ENCODE measurements at regions not wholly inside any gene's neighbourhood (a gene's known extent, or its start where the extent isn't known, plus 50 kb on each side); places are given as distances from the start of the nearest gene placed in this dataset.

GRCh38 chr10:56298941-56299340, 62.1 kb downstream of the ZWINT start:
- H3K79me2 ChIP-seq (ENCODE audit: low read depth): no peaks in the 10 kb centered on the region
- ChIA-PET CTCF (no interaction called here), POLR2A (ENCODE audit: unreplicated experiment) (no interaction called here)
- no peak for TF ChIP-seq EZH2 (IDR thresholded peaks at IDR 0.05; ENCODE audit: low read depth)
- no peak for TF ChIP-seq CTCF (conservative IDR thresholded peaks at IDR 0.05)
- H3F3A ChIP-seq (ENCODE audit: insufficient read depth, low read depth): no peaks in the 10 kb centered on the region
- no peak overlapping the region for H3K4me3 ChIP-seq
- DNase-seq: no peak
- H3K36me3 ChIP-seq (ENCODE audit: low read depth): no peaks in the 10 kb centered on the region
- no peak overlapping the region for H3K4me2 ChIP-seq
- H3K27ac ChIP-seq: no peak overlapping the region
- BruUV-seq (replicated peaks): no TSS peak
- H2AFZ ChIP-seq: no peak overlapping the region
- 0 out of 2 replicates have a peak, but pooled peaks cover 5% of the 10 kb centered on the region for H3K9me3 ChIP-seq (ENCODE audit: insufficient read depth, low read depth)
- H3K9me2 ChIP-seq (ENCODE audit: insufficient read depth): 0 out of 2 replicates have a peak, but pooled peaks cover 3% of the 10 kb centered on the region
- intact Hi-C loops (cut with micrococcal nuclease; ENCODE audit: unreplicated experiment): no loop called here
- no peaks in the 10 kb centered on the region for H4K20me1 ChIP-seq (ENCODE audit: insufficient read depth)
- H3K27me3 ChIP-seq (ENCODE audit: insufficient read depth, low read depth): no peaks in the 10 kb centered on the region
- no peaks in the 10 kb centered on the region for H3K4me1 ChIP-seq (replicated peaks; ENCODE audit: insufficient read depth)

- no peaks in the 10 kb centered on the region for H3K9me2 ChIP-seq (ENCODE audit: insufficient read depth)
- ChIA-PET CTCF (no interaction called here), POLR2A (ENCODE audit: unreplicated experiment) (no interaction called here)
- H3K27me3 ChIP-seq (ENCODE audit: insufficient read depth, low read depth): no peaks in the 10 kb centered on the region
- no peak overlapping the region for H3K4me3 ChIP-seq
- no peaks in the 10 kb centered on the region for H3F3A ChIP-seq (ENCODE audit: insufficient read depth, low read depth)
- no peak overlapping the region for H3K4me2 ChIP-seq
- no TSS peak for BruUV-seq (replicated peaks)
- H3K27ac ChIP-seq: no peak overlapping the region
- H3K9me3 ChIP-seq (ENCODE audit: insufficient read depth, low read depth): 0 out of 2 replicates have a peak, but pooled peaks cover 5% of the 10 kb centered on the region
- intact Hi-C loops (cut with micrococcal nuclease; ENCODE audit: unreplicated experiment): no loop called here
- no peaks in the 10 kb centered on the region for H3K36me3 ChIP-seq (ENCODE audit: low read depth)
- H2AFZ ChIP-seq: no peak overlapping the region
- DNase-seq: no peak
- TF ChIP-seq EZH2 (IDR thresholded peaks at IDR 0.05; ENCODE audit: low read depth): no peak
- no peak for TF ChIP-seq CTCF (conservative IDR thresholded peaks at IDR 0.05)
- H3K4me1 ChIP-seq (replicated peaks; ENCODE audit: insufficient read depth): no peaks in the 10 kb centered on the region
- H3K79me2 ChIP-seq (ENCODE audit: low read depth): no peaks in the 10 kb centered on the region
- H4K20me1 ChIP-seq (ENCODE audit: insufficient read depth): no peaks in the 10 kb centered on the region
Observed at GRCh38 chr10:56296618-56297017, 64.4 kb downstream of the ZWINT start.

- H3K79me2 ChIP-seq (ENCODE audit: low read depth): no peaks in the 10 kb centered on the region
- no peaks in the 10 kb centered on the region for H3K9me3 ChIP-seq (ENCODE audit: insufficient read depth, low read depth)
- DNase-seq: no peak
- H3K4me3 ChIP-seq: no peak overlapping the region
- H3K27ac ChIP-seq: no peak overlapping the region
- H3K36me3 ChIP-seq (ENCODE audit: low read depth): no peaks in the 10 kb centered on the region
- BruUV-seq (replicated peaks): no TSS peak
- no peaks in the 10 kb centered on the region for H3F3A ChIP-seq (ENCODE audit: insufficient read depth, low read depth)
- no peaks in the 10 kb centered on the region for H4K20me1 ChIP-seq (ENCODE audit: insufficient read depth)
- H3K4me1 ChIP-seq (replicated peaks; ENCODE audit: insufficient read depth): no peaks in the 10 kb centered on the region
- ChIA-PET CTCF (no interaction called here), POLR2A (ENCODE audit: unreplicated experiment) (no interaction called here)
- H3K27me3 ChIP-seq (ENCODE audit: insufficient read depth, low read depth): no peaks in the 10 kb centered on the region
- intact Hi-C loops (cut with micrococcal nuclease; ENCODE audit: unreplicated experiment): no loop called here
- TF ChIP-seq CTCF (conservative IDR thresholded peaks at IDR 0.05) (no peak), EZH2 (IDR thresholded peaks at IDR 0.05; ENCODE audit: low read depth) (no peak)
- peak overlapping the region; percentile 3; the same call in 1 of the 2 replicates for H2AFZ ChIP-seq
- no peaks in the 10 kb centered on the region for H3K9me2 ChIP-seq (ENCODE audit: insufficient read depth)
- no peak overlapping the region for H3K4me2 ChIP-seq
Observed at GRCh38 chr10:56288403-56288802, 72.7 kb downstream of the ZWINT start.
